HG02642 (cell line): ENCODE measurements at regions not wholly inside any gene's neighbourhood (a gene's known extent, or its start where the extent isn't known, plus 50 kb on each side); places are given as distances from the start of the nearest gene placed in this dataset.

Experiments
- ATAC-seq: cut with Tn5 transposase; IDR thresholded peaks from one replicate; pipeline ENCODE4 v1.9.1; 2021; ENCODE audit warnings: mild to moderate bottlenecking; ENCODE audit not compliant: unreplicated experiment, poor library complexity

DNA sequence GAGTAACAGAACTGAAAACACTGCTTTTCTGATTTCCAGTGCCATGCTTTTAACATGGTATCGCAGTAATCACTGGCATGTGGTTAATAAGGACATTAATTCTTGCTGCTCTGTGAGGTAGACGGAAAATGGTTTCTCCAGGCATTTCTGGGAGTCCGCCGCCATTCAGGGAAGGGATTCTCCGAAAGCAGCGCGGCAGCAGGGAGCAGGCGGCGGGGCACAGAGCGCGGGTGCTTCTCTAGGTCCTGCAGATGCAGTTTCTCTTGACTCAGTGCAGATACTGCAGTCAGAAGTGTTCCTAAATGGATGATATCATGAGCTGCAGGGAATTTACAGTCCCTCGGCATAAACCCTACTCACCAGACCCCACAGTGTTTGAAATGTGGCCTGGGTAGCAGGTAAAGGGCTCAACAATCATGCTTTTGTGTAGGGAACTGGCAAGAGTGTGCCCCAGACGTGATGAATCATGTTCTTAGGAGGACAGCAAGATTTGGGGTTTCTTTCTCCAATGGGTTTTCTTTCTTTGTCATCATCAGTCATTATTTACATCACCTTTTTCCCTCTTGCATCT lies 338.6 kb upstream of the ARGLU1 start:
- ATAC-seq: no peak

DNA sequence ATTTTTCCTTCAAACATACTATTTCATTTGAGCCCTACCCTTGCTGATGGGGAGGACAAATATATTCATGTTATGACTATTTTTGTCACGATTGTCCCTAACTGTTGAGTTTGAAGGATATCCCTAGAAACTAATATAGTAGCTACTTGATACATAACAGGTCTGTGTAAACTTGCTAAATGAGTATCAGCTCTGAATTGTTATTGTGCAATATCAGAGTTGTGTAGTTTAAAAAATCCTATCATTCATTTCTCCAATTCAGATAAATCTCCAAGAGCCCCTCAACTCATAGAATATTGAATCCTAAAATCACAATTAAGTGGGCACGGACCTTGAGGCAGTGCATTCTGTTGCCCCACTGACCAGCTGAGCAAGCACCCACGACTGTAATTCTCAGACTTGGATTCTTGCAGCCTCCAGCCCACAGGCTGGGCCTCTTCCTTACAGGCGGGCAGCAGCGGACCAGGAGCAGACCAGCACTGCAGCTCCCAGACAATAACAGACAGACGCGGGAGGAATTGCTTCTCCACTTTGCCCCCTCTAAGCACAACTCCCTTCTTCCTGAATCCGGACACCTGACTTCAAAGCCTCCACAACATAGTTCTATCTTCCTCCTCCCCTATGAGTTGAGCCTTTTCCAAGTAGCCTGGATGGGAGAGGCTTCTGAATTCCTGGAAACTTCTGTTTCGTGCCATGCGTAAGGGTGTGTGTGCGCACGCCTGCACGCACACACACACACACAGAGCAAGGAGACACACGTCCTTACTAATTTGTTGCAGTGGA lies 337.6 kb upstream of the ARGLU1 start:
- ATAC-seq: no peak

DNA sequence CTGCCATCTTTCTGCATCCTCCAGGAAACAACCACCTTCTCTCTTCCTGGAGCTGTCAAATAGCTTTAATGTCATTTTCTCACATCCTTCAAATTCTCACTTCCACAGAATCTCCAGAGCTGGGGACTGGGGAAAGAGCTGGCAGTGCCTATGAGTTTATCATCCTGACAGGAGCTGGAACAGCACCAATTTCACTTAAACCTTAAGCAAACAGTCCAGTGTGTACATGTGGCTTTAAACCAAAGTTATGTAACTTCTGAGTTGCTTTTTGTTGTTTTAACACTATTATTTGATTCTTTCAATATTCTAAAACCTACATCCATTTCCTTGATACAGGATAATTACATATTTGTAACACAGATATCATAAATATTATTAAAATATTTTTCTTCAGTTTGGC lies 331.5 kb upstream of the ARGLU1 start:
- ATAC-seq: no peak

DNA sequence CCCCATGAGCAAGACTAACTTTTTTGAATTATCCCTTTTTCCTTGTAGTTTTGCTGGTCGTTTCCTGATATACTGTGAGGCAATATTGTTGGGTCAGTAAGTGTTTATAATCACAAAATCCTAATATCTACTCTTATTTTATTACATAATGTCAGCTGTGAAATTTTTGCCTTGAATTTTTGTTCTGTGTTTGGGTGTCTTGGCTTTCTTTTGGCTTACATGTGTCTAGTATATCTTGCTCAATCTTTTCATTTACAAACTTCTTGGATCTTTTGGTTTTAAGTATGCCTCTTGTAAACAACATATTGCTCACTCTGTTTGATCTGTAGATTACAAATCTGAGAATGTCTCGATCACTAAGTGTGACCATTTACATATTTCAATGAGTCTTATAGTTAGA lies 330.3 kb upstream of the ARGLU1 start:
- no peak for ATAC-seq

DNA sequence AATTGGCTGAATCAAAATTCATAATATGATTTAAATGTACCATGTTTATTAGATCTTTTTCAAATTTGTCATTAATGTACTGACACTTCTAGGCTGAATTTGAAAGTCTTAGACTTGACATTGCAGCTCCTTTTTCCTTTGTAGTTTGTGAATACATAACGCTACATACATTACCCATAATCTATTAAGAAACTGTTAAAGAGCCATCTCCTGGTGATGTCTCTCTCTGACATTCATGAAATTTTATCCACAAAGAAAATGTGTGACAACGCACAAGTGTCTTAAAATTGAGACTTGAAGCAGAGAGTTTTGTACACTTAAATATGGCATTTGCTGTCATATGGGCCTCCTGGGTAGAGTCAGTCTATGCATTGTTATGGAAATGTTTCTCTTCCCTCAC lies 320.2 kb upstream of the ARGLU1 start:
- ATAC-seq: no peak

DNA sequence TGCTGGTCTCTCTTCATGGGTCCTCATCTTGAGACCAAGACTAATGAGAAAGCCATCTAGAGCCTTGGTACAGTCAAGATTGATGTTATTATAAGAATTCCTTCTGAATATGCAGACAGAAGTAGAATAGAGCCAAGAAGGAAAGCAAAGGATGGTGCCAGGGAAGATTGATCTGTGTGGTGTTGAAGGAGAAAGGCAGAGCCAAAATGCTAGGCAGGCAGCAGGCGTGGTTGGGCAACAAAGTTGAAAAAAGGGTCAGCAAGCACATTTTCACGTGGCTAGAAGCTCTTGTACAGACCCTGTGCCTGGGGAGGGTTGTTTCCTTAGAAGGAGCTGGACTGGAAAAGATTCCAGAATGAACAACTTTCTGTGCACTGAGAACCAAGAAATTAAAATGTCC lies 319.7 kb upstream of the ARGLU1 start:
- ATAC-seq: no peak

DNA sequence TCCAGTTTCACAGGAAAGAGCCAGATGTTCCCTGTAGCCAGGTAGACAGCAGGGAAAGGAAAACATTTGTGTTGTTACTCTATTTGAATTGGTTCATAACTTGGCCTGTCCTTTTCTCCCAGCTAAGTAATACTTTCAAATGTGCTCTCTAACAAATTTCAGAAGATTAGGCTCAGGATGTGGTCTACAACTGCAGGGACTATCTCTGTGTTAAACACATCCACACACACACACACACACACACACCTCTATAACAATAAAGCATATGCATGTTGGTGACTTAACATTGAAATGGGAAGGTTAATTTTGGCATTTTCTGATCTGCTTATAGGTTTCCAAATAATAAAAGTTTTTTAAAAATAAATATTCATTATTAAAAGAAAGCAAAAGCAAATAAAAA lies 316.0 kb upstream of the ARGLU1 start:
- no peak for ATAC-seq

DNA sequence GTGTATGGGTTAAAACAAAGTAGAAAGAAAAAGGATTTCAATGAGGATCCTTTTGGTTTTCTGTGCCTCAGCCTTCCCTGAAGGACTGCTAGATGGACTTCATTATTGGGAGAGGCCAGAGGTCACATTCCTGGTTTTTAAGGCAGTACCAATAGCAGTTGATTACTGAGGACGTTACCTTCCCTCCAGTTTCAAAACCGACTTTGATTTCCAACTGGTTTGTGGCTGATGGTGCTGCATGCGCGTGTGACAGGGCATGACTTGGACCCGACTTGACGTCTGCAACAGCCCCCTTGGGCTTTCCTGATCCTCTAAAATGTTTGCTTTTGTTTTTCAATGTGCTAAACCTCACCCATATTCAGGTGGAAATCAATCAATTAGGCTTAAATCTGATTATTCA lies 314.3 kb upstream of the ARGLU1 start:
- ATAC-seq: no peak

DNA sequence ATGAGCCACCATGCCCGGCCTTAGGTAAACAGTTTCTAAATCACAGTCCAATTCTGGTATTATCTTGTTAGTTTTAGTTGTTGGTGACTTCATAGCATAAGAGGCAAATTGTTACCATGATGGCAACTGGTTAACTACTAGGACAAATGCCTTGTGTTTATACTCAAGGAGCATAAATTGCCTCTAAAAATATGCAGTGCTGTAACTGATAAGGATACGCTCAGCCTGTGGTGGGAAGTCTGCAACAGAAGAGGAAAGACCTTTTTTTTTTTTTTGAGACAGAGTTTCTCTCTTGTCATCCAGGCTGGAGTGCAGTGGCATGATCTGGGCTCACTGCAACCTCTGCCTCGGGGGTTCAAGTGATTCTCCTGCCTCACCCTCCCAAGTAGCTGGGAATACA lies 311.9 kb upstream of the ARGLU1 start:
- ATAC-seq: no peak

DNA sequence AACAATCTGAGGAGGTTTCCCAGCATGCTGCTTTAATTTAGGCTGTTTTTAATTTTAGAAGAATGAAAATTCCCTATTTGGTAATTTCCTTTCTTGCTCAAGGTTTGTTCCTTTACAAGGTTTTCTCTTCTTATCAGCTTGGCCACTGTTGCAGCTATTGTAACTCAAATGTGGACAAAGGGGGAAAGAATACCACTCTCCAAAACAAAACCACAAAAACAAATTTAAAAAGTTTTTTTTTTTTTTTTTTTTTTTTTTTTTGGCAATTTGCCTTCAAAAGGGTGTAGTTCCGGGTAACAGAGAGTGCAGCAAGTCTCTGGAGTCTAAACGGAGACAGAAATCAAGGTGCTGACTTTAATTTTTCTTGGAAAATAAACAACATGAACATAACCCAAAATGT lies 306.4 kb upstream of the ARGLU1 start:
- ATAC-seq: no peak

DNA sequence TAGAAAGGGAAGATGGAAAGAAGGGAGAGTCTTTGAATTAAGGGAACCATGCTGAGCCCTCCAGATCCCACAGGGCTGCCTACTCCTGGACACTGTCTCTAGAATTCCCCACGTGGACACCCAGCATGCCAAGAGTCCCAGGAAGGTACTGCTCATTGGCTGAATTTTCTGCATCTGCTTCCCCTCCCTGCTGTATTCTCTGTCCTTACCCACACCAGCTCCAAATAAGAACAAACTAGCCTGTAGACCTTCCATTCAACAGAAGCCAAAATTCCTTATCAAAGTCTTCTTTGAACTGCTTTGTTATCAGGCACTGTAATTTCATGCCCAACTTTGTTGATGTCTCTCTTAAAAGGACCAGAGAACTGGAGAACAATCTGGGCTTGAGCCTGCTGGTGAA lies 305.9 kb upstream of the ARGLU1 start:
- ATAC-seq: no peak

DNA sequence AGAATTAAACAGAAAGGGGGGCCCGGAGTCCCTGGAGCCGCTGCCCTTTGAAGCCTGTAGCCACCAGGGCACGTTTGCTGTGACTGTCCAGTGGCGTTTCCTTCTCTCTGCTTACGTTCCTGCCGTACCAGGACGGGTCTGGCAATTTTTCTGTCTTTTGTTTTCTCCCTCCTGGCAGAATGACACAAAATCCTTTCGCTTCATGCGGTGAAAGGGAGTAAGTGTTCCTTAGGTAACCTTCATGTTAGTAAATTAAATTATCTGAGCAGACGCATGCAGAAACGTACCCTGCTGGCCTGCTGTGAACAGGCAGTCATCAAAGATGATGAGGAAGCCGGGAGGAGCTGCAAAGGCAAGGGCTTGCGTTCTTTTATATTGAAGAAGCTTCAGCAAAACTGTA lies 299.3 kb upstream of the ARGLU1 start:
- ATAC-seq: no peak

DNA sequence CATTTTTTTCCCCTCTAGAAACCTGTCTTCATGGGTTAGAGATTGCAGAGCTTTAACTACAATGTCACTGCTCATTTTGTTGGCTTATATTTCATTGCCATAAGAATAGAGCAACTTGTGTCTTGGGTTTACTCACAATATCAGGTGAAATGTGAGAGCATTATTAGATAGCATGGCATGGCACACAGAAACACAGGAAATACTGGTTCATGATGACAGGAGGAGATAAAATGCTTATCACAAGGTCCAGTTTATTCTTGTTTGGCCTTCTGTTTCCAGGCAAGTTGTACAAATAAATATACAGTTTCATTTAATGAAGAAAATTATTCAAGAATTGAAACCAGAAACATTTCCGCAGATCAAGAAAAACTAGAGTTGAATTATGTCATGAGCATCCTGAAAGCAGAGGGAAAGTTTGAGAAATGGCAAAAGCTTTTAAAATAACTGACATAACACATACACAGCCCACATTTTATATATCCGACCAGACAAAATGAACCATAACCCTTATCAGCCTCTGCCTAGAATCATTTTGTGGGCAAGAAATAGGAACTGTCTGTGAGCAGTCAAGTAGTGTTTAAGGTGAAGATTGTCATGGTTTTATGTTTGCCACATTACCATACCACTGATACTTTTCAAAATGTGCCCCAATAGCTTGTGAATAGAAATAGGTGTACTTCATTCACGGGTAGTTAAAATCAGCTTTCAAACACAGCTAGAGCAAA lies 297.9 kb upstream of the ARGLU1 start:
- no peak for ATAC-seq

DNA sequence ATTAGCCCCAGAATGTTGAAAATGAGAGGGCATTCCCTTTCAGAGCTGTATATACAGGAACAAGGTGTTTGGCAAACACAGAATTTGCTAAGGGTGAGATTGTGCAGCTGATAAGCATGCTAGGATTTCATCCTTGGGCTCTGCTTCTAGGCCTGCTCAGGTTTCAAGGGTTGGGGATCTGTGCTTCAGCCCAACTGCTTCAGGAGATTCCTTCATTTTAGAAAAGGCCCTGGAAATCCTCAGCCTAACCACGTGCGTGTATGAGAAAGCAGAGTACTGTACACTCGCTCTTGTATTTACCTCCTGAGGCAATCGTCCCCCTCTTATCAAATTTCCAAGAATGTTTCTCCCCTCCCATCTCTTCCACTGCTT lies 291.6 kb upstream of the ARGLU1 start:
- ATAC-seq: no peak

DNA sequence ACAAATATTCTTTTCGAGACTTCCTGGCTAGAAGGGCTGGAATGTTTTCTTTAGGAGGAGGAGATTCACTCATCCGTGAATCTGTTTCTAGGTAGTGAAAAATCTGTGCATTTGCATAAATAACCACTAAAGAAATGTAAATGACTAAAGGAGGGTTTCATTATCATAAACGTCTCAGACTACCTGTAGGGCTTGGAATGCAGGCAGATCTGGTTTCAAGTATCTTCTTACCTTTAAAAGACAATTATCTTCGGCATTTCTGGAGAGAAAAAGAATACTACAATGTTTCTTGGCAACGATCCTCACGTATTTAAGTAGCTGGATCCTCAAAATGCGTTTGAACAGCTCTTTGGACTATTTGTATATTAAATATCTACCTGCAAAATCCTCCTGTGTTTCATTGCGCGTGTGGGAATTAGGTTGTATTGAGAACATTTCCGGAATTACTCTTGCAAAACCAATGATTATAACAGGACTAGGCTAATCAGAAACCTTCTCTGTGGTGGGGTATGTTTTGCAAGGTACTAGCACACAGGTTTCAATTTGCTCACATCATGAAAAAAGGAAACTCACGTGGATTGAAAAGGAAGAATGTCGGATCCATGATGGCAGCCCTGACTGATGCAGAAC lies 291.1 kb upstream of the ARGLU1 start:
- no peak for ATAC-seq

DNA sequence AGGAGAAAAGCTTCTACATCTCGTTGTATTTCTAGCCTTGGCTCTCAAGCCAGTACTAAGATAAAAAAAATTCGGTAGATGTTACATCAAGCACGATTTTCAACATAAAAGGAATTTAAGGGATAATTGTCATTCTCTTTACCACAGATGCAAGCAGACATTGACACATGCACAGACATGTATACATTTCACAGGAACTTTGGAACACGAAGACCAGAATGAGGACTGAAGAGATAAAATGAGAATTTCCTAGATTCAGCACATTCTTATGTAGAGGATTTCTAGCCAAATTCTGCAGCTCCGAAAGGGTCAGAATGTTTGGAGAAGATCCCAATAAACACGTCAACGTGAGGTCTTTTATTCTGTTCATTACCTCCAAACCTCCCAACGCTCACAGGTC lies 284.5 kb upstream of the ARGLU1 start:
- ATAC-seq: no peak

DNA sequence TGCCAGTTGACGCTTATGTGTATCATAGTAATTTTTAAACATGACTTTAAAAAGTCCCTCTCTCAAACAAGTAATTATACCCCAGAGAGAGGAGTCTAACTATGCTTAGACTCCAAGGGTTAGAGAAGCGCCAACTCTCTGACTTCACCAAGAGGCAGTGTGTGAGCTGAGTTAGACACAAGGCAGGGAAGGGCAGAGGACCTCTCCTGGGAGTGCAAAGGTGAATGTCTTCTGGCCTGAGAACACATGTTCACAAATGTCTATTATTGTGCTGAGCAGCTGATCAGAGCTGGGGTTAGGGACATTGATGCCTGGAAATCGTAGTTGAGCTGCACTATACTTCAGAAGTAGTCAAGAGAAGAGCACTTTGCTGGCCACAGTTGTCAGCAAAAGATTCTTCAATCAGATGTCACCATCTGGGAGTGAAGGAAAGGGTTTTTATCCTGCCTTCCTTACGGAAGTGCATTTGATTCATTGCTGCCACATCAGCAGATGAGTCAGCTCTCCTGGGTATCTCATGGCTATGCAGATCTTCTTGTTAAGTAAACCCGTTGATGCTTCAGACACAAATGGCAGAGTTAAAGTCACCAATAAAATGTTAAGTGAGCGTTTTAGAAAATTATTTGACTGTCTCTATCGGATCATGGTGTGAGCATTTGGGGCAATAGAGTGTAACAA lies 283.2 kb upstream of the ARGLU1 start:
- ATAC-seq: no peak

DNA sequence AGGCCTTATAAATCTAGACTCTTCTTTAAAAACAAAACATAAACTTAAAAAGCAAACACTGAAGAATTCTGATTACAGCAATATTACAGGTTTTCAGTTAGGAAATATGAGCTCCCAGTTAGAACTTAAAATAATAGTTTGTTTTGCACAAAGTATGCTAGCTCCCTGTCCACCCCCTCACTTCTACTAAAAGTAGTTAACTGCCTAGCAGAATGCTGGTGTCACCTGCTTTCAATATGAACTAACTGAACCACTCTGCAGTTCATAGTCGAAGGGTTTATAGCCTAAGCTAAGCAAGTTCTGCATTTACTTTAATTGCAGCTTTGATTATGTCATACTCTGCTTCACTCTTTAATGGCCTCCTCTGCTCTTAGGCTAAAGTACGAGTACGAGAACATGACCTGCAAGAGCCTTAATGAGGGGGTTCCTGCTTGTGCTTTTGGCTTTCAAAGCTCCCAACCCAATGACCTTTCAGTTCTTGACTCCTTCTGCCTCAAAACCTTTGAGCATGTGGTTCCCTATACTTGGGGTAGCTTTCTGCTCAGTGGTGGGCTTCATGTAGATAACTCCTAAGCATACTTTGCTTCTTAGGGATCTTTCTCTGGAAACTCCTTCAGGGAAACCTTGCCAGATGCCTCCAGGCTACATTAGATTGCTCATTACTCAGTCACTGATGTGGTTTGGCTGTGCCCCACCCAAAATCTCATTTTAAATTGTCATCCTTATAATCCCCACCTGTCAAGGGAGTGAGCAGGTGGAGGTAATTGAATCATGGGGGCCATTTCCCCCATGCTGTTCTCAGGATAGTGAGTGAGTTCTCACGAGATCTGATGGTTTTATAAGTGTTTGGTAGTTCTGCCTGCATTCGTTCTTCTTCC lies 278.9 kb upstream of the ARGLU1 start:
- ATAC-seq: no peak

DNA sequence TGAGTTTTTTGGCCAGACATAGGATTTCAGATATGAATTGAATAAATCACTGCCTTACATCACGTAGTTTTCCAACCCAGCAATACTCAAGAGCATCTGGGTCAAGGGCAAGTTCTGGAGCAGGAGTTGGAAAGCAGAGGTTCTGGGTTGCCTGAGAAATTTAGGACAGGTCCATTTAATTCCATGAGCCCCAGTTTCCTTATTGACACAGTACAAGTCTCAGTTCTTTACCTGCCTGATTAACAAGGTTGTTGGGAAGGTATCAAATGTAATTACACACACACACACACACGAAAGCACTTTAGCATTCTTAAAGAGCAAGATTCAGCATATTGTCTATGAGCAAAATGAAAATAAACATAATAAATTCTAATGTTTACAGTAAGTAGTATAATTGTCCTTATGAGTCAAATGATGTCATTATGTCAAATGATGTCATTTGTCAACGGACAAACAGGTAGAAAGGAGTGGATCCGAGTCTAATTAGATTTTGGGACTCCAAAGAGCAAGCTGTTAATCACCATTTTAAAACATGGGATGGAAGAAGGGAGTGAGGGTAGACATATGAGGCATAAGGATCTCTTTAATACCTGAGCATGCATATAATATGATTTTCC lies 268.4 kb upstream of the ARGLU1 start:
- no peak for ATAC-seq
